HG02642 (cell line): ENCODE measurements at regions not wholly inside any gene's neighbourhood (a gene's known extent, or its start where the extent isn't known, plus 50 kb on each side); places are given as distances from the start of the nearest gene placed in this dataset.

Experiments
- ATAC-seq: cut with Tn5 transposase; IDR thresholded peaks from one replicate; pipeline ENCODE4 v1.9.1; 2021; ENCODE audit warnings: mild to moderate bottlenecking; ENCODE audit not compliant: unreplicated experiment, poor library complexity

DNA sequence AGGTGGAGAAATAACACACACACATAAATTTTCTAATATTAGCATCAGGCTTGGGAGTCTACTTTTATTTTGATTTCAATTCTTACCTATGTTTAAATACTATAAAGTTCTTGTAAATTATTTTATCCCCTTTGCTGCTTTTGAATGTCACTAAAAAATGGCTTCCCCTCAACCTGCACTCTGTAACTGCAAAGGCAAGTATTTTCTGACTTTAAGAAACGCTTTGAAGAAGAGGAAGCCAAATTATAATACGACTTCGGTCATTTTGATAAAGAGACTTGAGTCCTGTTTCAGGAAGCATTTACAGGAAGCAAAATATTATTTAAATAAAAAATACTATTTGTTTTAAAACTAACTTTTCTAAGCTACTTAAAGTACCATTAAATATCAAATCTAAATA is 627.7 kb upstream of the AGTR1 start:
- no peak for ATAC-seq

DNA sequence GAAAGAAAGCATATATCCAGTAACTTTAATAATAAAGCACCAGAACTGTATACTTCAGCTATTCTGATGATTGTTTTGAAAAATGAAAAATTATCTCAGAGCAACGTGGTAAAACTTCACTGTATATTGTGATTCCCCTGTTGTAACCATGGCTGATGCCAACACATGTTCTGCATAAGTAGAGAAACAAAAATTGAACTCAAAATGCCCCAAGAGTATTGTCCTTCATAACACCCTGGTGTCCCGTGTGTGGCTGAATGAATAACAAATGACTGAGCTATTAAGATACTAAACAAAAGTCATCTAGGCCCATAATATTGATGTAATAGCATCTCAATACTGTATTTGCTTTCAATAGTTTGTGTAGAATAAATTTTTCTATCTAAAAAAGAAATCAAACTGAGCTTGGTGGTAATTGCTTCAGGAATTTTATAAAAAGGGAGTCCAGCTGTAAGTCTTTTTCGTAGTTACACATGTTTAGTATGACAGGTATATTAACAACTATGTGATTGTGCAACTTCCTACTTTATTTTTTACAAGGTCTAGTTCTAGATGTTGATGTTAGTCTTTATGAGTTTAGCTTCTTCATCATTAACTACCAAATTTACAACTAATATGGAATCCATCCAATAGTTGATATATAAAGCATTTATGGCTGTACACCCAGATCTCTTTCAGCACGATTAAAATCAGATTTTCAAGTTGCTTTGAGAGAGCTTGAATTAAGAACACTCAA is 623.8 kb upstream of the AGTR1 start:
- no peak for ATAC-seq

DNA sequence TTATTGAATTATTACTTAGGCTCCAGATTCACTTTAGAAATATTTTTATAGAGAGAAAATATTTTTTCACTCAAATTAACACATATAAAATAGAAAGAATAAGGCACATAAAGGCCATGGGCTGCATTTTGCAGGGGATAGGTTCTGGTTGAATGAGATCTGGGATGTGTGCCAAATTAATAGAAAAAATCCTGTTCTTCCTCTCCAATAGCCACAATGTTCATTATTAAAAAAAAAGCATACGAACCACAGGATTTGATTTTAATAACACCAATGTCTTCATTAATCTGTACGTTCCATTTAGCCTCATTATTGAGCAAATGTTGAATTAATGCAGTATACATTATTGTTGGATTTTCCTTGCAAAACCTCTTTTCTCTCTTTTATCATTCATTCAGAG is 622.8 kb upstream of the AGTR1 start:
- no peak for ATAC-seq

DNA sequence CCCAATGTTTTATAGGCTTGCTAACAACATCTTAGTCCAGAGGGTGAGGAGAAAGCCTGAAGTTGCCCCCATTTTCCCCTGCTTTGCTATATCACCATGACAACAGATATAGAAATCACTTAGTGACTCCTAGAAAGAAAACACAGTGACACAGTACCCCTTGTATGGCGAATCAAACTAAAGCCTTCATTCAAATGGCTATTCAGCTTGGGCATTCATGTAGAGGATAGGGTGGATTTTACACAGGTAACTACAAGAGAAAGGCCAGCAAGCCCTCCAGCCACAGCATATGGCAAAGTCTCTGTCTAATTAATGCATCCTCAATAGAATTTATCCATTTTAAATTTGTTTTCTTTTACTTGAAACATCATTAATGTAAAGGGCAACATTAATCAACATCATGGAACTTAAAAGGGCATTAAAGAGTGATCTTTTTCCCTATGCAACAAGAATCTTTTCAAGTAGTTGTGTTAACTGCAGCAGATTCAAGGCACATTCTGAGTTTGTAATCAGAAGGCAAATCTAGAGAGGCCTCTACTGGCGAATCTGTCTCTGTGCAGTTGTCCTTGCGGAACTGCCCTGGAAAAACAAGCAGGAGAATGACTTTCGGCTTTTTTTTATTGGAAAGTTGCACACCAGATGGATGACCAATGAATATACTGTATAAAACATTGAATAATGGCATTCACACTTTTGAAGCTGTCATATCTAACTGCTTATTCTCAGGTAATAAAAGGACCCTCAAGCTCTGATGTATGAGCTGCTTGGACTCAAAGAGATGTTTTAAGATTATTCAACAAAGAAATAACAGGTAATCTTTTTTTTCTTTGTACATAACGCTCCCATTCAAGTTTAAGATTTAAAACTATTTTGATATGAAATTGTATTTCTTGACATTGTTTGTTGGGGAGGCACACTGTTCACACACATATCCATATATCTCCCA is 621.7 kb upstream of the AGTR1 start:
- no peak for ATAC-seq

DNA sequence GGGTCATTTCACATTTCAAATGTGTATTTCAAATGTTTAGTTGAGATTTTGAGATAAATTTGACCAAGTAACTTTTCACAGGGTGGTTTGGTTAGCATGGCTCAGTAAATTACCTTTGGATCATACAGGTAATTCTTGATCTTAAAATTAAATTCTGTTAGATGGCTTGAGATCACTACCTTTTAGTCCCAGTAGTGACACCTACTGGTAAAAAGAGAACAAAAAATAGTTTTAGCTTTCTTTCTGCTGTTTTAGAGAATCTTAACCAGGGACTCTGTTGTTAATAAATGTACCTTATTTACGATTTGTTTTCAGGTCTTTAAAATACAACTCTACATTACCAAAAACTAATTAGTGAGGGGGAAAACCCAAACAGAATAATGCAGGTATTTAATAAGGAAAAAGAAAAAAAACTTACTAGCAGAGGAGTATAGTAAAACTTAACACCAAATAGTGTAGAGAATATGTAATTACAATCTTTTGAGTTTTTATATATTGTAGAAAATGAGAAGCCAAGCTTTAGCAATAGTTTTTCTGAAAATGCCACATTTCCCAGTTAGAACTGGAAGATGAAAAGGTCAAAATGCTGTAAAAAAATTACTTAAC is 620.3 kb upstream of the AGTR1 start:
- no peak for ATAC-seq

DNA sequence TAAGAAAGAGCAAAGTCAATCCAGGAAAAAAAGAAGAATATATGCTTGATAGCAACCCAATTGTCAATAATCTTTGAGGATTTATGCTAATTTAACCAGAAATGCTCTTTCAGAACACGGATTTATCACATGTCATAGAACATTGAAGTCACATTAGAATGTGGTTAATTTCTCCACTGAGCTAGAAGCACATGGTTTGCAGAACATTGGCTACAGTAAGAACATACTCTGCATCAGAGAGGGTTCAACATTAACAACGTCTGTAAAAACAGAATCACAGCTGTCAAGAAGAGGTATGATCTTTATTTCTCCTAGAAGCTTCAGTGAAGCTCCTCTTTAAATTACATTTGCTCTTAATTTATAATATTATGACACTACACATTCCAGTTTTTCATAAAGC is 619.7 kb upstream of the AGTR1 start:
- no peak for ATAC-seq

DNA sequence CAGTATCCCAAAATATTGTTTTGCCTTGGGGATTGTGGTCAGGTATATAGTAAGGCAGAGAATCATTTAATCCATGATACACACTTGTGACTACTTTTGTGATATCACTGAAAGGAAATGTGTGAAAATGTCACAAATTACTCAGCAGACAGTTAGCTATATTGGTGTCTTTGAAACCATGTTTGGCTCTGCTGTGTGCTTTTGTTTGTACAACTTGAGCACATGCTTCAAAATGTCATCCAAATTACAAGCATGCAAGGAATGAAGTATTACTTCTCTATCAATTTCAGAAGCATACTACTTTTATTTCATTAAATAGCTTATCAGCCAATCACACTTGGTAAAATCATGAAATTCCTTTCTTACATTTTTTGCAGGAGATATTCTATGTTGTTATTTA is 619.0 kb upstream of the AGTR1 start:
- ATAC-seq = no peak

DNA sequence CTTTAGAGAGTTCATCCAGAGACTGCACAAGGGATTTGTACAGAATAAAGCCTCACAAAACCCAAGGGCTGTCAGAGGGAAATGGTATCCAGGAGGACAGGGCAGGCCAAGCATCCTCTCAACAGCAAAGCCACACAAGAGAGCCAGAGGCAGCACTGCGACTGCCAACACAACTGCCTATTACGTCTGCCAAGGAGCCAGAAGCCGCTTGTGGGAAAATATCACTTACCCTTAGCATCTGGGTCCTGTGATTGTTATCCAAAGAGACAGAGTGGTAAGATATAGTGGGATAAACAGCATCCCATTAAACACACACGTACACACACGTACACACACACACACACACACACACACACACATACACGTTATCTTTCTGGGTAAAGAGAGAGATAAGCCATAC is 618.3 kb upstream of the AGTR1 start:
- ATAC-seq = no peak

DNA sequence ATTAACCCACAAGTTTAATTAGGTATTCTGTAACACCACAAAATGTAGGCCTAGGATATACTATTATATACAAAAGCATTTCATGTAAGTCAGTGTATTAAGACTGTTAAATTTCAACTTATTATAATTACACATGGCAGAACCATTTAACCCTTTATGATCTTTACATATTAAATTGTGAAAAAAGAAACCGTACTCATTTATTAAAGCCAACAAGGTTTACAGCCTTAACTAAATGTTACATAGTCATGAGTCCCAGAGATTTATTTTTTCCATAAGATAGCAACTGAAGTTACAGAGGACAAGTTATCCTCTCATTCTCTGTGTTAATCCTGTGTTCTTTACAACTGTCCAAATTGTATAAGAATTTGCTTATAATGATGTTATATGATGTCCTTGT is 615.8 kb upstream of the AGTR1 start:
- no peak for ATAC-seq

DNA sequence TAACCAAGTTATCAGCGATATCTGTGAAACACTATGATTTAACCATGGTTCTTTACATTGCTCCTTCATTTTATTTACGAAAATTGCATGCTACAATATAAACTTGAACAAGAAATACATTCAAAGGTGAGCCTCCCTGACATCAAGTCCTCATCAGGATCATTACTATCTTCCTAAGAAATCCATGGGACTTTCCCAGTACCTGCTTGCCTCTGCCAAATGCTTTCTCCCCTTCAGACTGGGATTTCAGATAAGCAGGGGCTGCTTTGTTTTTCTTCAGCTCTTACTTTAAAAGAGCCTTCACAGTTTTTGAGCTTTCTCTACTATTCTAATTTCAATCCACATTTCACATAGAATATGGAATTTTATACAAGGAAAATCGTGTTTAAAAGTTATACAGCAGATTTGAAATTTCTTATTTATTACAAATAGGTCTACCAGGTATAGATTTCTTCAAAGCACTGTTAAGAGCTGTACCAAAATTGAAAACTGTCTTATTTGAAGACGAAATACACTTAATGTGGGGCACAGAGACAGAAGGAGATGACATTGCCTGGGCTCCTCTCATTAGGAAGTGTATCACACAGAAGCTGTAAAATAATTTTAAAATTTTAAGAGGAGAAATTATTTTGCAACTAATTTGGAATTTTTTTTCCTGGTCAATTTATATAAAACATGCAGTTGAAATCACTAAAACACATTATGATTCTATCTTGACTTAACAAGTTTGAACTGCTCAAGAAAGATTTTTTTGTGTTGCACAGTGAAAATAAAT is 615.0 kb upstream of the AGTR1 start:
- no peak for ATAC-seq

DNA sequence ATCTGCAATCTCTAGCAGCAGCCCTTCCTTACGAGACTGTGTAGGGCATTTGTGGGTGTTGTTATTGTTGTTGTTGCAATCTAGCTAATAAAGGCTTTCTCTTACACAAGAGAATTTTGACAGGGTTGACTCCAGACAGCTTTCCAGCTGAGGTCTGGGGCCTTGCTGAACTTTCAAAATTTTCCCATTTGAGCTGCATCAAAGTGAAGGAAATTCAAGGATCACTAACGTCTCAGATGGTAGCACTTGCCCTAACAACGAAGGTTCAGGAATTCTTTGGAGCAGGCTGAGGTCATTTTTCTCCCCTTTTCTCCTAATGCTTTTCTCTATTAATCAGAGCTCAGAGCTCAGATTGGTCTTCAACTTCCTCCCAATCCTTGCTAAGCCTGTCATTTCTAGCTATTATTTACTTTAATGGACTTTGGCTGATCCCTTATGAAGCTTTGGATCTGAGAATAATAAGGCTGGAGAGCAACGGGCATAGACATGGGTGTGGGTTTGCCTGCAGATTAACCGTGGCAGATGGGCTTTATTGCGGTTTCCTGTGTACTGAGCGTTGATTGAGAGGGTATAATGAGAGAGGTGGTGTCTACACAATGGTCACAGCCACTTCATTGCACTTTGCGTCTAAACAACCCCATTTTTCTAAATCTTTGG is 614.0 kb upstream of the AGTR1 start:
- no peak for ATAC-seq

DNA sequence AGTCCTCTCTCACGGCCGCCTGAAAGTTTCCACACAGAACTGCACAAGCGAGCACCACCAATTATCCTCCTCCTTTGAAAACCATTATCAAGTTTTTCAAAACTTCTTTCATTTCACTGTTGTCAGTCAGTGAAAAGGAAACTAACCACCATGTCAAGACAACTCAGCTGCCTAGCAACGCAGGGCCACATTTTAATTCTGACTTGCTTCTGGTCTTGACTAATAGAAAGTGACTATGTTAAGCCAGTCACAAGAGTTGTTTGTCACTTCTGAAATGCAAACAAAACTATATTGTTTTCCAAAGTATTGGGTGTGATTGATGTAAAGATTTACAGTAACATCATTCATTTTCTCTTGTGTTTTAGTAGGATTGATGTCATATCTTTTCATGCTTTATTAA is 612.8 kb upstream of the AGTR1 start:
- peak; percentile 74 for ATAC-seq

DNA sequence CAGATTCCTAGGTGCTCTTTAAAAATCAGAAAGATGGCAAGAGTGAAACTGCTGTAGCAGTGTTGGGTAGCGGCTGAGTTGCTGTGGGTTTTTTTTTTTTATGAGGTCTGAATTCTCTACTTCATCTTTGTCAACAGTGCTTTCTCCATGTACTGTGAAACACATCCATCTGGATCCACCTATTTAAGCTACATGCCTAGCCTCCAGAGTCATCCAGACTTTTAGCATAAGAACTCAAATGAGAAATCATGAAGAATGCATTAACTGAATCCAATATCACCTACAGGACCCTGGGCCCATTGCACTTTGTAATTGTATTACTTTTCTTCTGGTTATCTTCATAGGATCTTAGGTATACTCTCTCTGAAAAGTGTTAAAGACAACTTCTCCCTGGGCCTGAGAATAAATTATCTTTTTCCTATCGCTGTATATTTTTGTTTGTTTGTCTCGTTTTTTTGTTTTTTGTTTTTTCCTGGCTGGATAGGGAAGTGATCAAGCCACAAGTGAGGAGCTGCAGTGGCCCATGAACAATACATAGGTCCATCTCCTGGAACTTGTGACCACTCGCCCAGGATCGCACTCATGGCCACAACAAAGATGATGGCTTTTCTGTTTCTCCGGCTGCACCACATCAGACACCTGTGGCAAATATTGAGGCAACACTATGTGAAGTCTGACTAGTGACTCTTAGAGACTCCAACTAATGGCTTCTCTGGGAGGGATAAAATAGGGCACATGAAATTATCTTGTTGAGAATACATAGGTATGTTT is 609.9 kb upstream of the AGTR1 start:
- no peak for ATAC-seq

DNA sequence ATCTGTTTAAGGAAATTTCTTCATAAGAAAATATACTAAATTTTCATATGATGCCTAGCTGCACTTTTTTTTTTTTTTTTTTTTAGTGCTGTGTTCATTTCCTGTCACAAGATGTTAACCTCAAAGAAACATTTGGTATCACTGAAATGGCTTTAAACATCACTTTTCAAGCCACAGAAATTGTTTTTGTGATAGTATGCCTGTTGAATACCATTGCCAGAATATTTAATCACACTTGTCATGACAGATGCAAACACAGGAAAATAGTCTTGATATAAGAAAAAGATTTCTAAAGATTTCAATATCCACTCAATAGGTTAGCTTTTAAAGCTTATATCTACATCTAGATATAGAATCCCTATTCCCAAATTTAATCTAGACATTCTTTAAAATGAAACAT is 608.5 kb upstream of the AGTR1 start:
- ATAC-seq = no peak

DNA sequence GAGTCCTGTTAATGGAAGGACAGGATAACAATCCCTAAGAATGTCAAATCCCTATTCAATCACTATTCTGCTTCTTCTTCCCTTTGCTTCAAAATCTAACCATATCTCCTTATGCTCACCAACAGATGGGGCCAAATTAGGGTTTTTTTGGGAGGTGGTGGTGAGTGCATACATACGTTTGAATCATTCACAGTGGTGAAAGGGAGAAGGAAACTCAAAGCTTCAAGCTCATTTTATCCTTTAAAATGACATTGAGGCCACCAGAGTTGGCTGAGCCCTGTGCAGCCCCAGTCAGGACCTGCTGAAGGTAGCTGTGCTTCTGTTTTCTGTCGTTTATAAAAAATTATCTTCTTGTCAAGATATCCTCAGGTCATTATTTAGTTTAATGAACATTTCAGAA is 607.5 kb upstream of the AGTR1 start:
- no peak for ATAC-seq

DNA sequence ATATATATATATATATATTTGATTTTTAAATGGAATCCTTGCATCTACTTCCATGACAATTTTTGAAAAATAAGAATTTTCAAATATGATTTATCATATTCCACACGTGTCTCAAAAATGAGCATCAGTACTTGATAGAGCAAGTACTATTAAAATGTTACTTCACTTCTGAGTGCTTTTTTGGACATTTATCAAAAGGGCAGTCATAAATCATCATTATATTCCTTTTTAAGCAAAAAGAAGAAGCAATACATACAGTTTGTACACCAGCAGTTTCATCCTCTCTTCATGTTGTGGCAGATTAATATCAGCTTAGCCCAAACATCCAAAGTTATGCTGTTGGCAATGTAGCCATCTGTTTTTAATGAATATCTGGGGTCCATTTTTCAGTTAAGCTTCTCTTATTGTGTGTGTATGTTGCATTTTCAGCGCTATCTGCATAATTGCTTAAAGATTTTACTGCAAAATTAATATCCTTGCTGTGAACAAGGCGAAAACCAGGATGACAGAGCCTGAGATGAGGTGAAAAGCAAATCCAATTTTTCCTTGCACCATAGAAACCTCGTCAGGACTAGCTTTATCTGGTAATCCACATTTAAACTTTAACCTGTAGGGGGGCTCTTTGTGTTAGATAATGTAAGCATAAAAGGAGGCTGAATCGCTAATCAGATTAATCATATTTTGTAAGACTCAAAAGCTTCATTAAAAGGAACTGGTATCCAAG is 604.9 kb upstream of the AGTR1 start:
- ATAC-seq = no peak

DNA sequence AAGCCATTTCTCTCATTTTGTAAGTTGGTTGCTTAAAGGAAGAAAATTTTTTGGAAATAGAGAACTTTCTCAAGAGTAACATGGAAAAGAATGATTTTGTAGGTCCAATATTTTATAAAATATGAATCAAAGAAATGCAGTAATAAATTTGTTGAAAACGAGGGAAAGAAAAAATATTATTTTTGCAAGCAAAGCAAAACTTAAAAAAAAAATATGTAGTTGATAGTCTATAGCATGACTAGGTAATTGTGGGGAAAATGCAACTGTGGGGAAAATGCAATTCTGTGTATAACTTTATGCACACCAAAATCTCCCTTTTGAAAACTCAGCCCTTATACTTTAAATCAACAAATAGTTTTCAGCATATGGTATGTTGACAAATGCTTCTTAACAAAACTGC is 604.0 kb upstream of the AGTR1 start:
- no peak for ATAC-seq

DNA sequence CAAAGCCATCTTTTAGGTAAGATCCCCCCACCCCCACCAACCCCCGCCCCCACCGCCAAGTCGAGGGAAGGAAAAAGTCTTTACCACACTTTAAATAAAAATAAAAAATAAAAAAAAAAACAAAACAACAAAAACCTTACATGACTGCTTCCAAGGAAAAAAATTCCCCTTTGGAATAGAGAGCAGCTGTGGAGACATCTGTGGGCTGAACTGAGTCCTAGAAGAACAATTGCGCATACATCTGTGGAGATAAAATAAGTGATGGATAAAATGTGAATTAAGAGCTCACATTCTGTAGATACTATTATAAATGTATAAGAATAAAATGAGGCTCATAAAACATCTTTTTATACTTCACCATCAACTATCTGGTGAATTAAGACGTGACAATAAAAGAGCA is 601.7 kb upstream of the AGTR1 start:
- ATAC-seq = no peak

DNA sequence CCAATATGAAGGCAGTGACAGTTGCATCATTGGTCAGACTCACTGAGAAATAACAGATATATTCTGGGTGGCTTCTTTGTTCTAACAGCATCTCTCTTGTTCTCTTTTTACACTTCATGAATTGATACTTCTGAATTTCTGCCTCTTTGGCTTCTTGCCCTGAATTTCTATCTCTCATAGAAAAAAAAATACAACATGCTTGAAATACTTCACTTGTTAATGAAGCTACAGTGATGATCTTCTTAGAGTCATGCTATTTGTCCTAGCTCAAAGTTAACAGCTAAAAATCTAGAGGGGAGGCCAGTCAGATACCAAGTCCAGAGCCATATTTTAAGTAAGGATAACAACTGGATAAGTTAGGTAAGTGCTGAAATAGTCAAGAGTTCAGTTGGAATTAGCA is 597.2 kb upstream of the AGTR1 start:
- ATAC-seq = no peak
